Hypothalamus (tissue), 51 donors: ENCODE measurements at regions not wholly inside any gene's neighbourhood (a gene's known extent, or its start where the extent isn't known, plus 50 kb on each side); places are given as distances from the start of the nearest gene placed in this dataset.
"Not testable (repeated sequence)": the region's sequence is repeated elsewhere in the genome, so short reads cannot be mapped to it uniquely, and the experiment has no call there.

ENCODE experiments used
- DNase-seq, 51 donors: peaks; one replicate each; lab custom pipeline; 2025; lab: John Stamatoyannopoulos, UW

GRCh38 chr17:21550031-21550430 is 142.3 kb upstream of the KCNJ18 start:
- not testable (repeated sequence) for DNase-seq

DNA sequence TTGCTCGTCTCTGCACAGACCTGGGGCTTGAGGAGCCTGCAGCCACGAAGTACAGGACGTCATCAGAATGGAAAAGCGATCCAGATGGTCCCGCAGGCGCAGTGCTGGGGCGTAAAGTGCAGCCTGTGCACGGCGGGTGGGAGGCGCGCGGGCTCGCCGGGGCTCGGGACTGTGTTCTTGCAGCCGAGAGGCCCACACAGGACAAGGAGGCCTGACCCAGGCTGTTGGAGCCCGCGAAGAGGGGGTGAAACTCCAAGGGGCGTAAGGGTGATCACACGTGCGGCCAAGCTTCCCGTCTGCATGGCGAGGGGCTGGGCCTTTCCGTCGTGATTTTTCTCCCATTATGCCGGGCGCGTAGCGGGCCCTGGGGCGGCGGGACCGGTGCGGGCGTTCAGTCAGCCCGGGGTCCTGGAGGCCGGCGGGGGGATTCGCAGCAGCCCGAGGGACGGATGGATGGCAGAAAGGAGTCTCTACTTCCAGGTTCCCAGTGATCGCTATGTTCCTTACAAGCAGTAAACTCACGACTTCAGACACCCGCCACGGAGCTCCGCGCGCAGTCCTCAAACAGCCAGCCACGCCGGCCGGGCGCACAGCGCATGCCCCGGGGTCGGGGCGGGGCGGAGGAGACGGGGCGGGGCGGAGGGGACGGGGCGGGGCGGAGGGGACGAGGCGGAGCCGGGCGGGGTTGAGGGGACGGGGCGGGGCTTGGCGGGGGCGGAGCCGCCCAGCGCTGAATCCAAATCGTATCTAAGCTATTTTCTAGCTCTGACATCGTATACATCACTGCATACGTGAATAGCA is 141.0 kb upstream of the KCNJ18 start:
- DNase-seq = peak in 50 of 51 donors; percentile 48 to 93 (median 76)

GRCh38 chr17:21558921-21559320 is 133.4 kb upstream of the KCNJ18 start:
- not testable (repeated sequence) for DNase-seq

- no peak for DNase-seq
Observed at GRCh38 chr17:21564262-21564661, 128.1 kb upstream of the KCNJ18 start.

DNA sequence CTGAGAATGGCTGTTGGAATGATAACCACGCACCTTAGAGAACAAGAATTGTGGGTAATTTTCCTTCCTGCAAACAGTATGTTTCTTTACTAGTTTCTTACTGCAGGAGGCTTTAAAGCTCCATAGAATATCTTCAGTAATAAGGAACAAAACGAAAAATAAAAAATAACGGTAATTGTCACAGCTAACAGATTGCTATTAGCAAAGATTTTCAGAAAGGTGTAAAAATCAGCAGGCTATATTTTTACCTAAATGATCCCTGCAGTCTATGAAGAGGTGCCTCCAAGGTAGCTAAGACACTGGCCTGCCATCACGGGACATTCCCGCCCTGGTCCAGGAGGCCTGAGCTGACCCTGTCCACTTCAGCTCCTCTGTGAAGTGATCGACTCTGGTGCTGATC is 127.6 kb upstream of the KCNJ18 start:
- not testable (repeated sequence) for DNase-seq

- not testable (repeated sequence) for DNase-seq
Observed at GRCh38 chr17:21570427-21570826, 121.9 kb upstream of the KCNJ18 start.

GRCh38 chr17:21572148-21572547 is 120.2 kb upstream of the KCNJ18 start:
- DNase-seq = not testable (repeated sequence)

- DNase-seq = peak in 1 of 51 donors; percentile 27
Observed at GRCh38 chr17:21573271-21573960, 118.9 kb upstream of the KCNJ18 start.

DNA sequence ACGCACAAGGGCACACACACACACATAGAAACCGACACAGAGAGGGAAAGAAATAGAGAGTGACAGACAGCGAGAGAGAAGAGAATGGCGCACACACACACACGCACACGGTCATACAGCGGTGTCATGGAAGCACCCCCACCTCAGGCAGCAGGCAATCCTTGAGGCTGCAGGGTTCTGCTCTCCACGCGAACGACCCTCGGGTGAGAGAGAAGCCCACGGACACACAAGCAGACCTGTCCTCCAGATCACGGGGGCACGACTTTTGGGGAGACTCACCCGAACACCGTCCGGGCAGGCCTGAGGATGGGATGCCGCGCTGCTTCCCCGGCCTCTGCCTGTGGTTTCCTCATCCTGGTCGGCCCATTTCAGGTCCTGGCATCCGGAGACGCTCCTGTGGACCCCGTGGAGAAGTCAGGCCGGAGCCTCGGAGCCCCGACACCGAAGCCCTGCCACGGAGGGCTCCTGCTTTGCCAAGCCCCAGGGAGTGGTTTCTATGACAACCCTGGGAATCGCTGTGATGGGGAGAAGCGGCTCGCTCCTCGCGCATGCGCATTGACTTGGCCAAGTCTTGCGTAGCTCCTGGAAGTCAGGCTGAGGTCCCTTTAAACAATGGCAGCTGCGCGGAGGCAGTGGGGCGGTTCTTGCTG is 118.2 kb upstream of the KCNJ18 start:
- DNase-seq = peak in 50 of 51 donors; percentile 10 to 83 (median 58)

- not testable (repeated sequence) for DNase-seq
Observed at GRCh38 chr17:21574611-21575255, 117.6 kb upstream of the KCNJ18 start.

GRCh38 chr17:21578783-21579182 is 113.5 kb upstream of the KCNJ18 start:
- DNase-seq = not testable (repeated sequence)

DNA sequence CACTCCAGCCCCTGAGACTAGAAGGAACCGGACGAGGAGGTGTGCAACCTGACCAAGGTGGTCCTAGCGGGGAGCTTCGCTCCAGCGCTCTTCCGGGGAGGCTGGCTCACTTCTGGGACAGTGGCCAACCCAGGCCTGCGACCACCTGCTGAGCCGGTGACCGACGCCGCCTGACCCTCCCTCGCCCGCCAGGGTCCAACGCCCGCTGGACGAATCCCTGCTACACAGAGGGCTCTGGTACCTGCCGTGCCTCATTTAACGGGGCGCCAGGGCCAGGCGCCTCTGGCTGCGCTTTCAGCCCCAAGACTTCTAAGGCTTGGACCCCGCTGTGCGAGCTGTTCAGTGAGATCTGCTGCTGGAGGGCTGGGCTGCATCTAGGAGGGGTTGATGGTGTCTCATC is 99.5 kb upstream of the KCNJ18 start:
- DNase-seq = no peak

DNA sequence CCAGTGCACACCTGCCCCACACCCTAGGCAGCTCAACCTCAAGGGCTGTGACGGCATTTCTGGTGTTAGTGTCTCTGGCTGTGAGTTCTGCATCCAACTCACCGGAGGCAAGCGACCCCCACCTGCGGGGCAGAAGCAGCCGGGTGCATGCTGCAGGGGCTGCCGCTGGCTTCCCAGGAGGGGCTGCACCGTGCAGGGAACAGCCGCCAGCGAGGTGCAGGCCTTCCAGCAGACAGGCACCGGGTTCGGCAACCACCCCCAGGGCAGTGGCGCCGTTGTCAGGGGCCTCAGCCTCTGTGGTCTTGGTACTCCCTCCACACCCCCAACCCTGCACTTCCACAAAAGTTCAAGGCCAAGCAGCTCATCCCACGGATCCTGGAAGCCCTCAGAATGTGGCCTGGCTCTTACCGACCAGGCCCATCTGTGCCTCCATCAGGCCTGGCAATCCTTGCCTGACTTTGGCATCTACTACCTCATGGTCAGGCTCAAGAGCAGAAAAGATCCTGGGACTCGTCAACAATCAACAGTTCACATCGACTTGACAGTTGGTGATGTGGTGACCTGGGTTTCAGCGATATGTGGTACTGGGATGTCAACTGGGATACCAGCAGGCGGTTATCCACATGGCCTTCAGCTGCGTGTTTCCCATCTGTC is 98.7 kb upstream of the KCNJ18 start:
- not testable (repeated sequence) for DNase-seq

- no peak for DNase-seq
Observed at GRCh38 chr17:21595086-21595485, 97.2 kb upstream of the KCNJ18 start.

DNA sequence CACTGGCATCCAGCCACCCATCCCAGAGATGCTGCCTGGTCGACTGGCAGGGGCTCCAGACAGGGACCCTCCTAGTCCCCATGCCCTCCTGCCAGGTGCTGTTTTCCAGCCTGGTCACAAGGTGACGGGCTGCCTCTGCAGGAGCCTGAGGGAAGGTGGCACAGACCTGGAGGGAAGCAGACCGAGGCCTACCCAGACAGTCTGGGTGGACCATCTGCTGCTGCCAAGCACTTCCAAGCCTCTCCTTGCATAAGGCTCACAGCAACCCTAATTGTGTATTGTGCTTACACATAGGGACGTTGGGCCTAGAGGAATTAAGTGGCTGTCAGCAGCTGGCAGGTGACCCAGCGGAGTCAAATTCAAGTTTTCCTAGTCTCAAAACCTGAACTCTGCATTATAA is 90.1 kb upstream of the KCNJ18 start:
- DNase-seq = no peak

DNA sequence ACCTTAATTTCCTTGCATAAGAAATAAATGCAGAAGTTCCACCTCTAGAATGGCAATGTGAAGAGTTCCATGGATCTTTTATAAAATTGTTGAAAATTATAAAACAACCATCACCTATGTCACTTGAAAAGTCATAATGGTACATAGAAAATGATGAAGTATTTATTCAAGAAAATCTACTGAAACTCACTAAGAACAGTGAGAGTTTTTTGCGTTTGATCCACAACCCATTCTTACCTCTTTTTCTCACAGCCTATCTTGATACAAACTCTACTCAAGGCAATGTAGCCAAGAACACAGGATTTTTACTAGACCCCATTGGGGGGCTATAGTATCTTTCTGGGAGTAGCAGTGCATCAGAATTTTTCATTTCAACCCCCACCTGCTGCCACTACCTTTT is 89.0 kb upstream of the KCNJ18 start:
- not testable (repeated sequence) for DNase-seq

DNA sequence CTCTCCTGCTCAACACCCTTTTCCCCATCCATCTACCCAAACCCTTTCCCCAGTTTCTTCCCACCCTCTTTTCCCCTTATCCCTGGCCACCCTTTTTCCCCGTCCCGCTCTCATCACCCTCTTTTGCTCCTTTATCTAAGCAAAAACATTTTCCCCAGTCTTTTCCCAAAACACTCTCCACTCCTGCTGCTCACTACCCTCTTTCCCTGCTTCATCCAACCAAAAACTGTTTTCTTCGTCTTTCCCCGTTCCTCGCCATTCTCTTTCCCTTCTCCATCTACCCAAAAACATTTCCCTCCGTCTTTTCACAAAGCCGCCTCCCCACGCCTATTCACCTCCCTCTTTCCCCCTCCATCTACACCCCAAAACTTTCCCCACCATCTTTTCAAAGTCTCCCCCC is 80.9 kb upstream of the KCNJ18 start:
- not testable (repeated sequence) for DNase-seq

GRCh38 chr17:21612123-21613070 is 79.9 kb upstream of the KCNJ18 start:
- not testable (repeated sequence) for DNase-seq

DNA sequence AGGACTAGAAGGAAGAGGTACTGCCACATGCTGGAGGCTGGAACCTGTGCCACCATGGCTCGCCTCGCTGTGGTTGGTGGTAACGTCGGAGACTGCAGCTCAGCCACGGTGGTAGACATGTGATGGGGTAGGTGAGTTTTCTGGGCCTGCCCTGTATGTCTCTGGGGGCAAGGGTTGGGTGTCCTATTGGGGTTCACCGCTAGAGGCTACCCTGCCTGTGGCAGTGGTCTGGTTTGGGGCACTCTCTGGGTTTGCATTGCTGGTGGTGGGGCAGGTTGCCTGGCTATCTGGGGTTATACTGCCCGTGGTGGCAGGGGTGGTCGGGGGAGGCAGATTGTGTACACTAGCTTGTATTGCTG is 79.3 kb upstream of the KCNJ18 start:
- no peak for DNase-seq
